ENCODE measurements at regions not wholly inside any gene's neighbourhood (a gene's known extent, or its start where the extent isn't known, plus 50 kb on each side); places are given as distances from the start of the nearest gene placed in this dataset.

DNA sequence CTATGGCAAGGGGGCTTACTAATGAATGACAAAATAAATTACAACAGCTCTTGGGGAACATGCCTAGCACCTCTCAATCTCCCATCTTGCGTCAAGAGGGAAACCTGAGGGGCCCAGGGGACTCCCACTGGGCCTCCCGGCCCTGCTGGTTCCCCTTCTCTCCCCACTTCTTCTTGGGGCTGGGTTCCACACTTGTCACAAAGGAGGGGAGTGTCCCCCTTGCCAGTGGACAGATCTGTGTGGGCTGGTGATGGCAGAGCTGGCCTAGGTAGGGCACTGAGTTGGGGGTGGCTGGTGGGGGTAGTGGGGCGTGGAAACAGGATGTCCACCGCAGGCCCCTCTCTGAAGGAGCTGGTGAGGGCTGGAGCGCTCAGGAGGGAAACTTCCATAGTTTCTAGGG is 184.0 kb upstream of the HAAO start:
- TF ChIP-seq RAD21 (IDR thresholded peaks at IDR 0.05; ENCODE audit: low read depth) (no peak), POLR2AphosphoS5 (IDR thresholded peaks at IDR 0.05; ENCODE audit: low read depth, low read length) (no peak), SIN3A (IDR thresholded peaks at IDR 0.05; ENCODE audit: low read depth) (no peak), CEBPB (IDR thresholded peaks at IDR 0.05; ENCODE audit: low read depth) (no peak), FOSL1 (IDR thresholded peaks at IDR 0.05; ENCODE audit: low read depth) (no peak)
- TF ChIP-seq, protein P1, sequence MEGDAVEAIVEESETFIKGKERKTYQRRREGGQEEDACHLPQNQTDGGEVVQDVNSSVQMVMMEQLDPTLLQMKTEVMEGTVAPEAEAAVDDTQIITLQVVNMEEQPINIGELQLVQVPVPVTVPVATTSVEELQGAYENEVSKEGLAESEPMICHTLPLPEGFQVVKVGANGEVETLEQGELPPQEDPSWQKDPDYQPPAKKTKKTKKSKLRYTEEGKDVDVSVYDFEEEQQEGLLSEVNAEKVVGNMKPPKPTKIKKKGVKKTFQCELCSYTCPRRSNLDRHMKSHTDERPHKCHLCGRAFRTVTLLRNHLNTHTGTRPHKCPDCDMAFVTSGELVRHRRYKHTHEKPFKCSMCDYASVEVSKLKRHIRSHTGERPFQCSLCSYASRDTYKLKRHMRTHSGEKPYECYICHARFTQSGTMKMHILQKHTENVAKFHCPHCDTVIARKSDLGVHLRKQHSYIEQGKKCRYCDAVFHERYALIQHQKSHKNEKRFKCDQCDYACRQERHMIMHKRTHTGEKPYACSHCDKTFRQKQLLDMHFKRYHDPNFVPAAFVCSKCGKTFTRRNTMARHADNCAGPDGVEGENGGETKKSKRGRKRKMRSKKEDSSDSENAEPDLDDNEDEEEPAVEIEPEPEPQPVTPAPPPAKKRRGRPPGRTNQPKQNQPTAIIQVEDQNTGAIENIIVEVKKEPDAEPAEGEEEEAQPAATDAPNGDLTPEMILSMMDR (IDR thresholded peaks at IDR 0.05 in 2 of 3, conservative IDR thresholded peaks at IDR 0.05 in 1 of 3; ENCODE audit: borderline replicate concordance in 1 of 3, insufficient read depth in 1 of 3, low read depth in 2 of 3, low read length in 2 of 3): no peak
